Liver (tissue), 8 donors: ENCODE measurements at regions not wholly inside any gene's neighbourhood (a gene's known extent, or its start where the extent isn't known, plus 50 kb on each side); places are given as distances from the start of the nearest gene placed in this dataset.

Experiments used
- DNase-seq: peaks from one replicate; pipeline ENCODE4 v3.0.0-alpha.2; 2017; ENCODE audit warnings: low spot score
- H3K27ac ChIP-seq, 2 donors: one replicate each; pipeline ENCODE4 v1.7.0; 2013; ENCODE audit warnings: inconsistent platforms in 2 of 2, low read length in 2 of 2, control low read depth in 1 of 2, low read depth in 1 of 2, mild to moderate bottlenecking in 1 of 2
- H3K27me3 ChIP-seq, 4 donors: one replicate each; pipeline versions ENCODE4 v1.6.1 to v1.7.0; 2013; ENCODE audit warnings: low read length in 3 of 4, inconsistent platforms in 1 of 4, mild to moderate bottlenecking in 1 of 4, moderate library complexity in 1 of 4; ENCODE audit not compliant: control insufficient read depth in 4 of 4, insufficient read depth in 4 of 4
- H3K36me3 ChIP-seq, 4 donors: one replicate each; pipeline versions ENCODE4 v1.6.1 to v1.7.0; 2013; ENCODE audit warnings: low read length in 3 of 4, mild to moderate bottlenecking in 3 of 4, low read depth in 1 of 4, moderate library complexity in 1 of 4; ENCODE audit not compliant: control insufficient read depth in 4 of 4, insufficient read depth in 3 of 4
- H3K4me1 ChIP-seq, 4 donors: one replicate each; pipeline versions ENCODE4 v1.6.1 to v1.7.0; 2013; ENCODE audit warnings: low read length in 3 of 4, mild to moderate bottlenecking in 3 of 4, moderate library complexity in 1 of 4; ENCODE audit not compliant: control insufficient read depth in 4 of 4, insufficient read depth in 4 of 4
- H3K4me3 ChIP-seq, 3 donors: one replicate each; pipeline versions ENCODE4 v1.6.1 to v1.7.0; 2013; ENCODE audit warnings: low read length in 3 of 3, control low read depth in 1 of 3, low read depth in 1 of 3, mild to moderate bottlenecking in 1 of 3
- H3K9ac ChIP-seq, 2 donors: one replicate each; pipeline ENCODE4 v1.7.0; 2013; ENCODE audit warnings: low read length in 2 of 2, mild to moderate bottlenecking in 2 of 2, moderate library complexity in 2 of 2, control low read depth in 1 of 2, low read depth in 1 of 2
- H3K9me3 ChIP-seq, 4 donors: one replicate each; pipeline versions ENCODE4 v1.6.1 to v1.7.0; 2013; ENCODE audit warnings: low read length in 3 of 4; ENCODE audit not compliant: control insufficient read depth in 4 of 4
- ATF3 ChIP-seq: IDR thresholded peaks from 2 replicates; pipeline ENCODE4 v1.6.1; 2016; ENCODE audit warnings: antibody characterized with exemption
- EGR1 ChIP-seq, 2 donors: IDR thresholded peaks; 2 replicates each; pipeline ENCODE4 v1.6.1; 2016 to 2018; ENCODE audit warnings: antibody characterized with exemption in 2 of 2, low read depth in 2 of 2
- FOXA1 ChIP-seq: IDR thresholded peaks from 2 replicates; pipeline ENCODE4 v1.6.1; 2016; ENCODE audit warnings: antibody characterized with exemption
- FOXA2 ChIP-seq: IDR thresholded peaks from 2 replicates; pipeline ENCODE4 v1.6.1; 2016; ENCODE audit warnings: antibody characterized with exemption
- GABPA ChIP-seq, 2 donors: IDR thresholded peaks in 1 of 2; conservative IDR thresholded peaks in 1 of 2; 2 replicates each; pipeline ENCODE4 v1.6.1; 2016; ENCODE audit warnings: antibody characterized with exemption in 2 of 2, mild to moderate bottlenecking in 1 of 2, moderate library complexity in 1 of 2
- HNF4G ChIP-seq: IDR thresholded peaks from 2 replicates; pipeline ENCODE4 v1.6.1; 2016; ENCODE audit warnings: antibody characterized with exemption
- JUND ChIP-seq, 2 donors: IDR thresholded peaks; 2 replicates each; pipeline ENCODE4 v1.6.1; 2016; ENCODE audit warnings: antibody characterized with exemption in 2 of 2
- NR2F2 ChIP-seq: IDR thresholded peaks from 2 replicates; pipeline ENCODE4 v1.6.1; 2016; ENCODE audit warnings: antibody characterized with exemption
- RAD21 ChIP-seq, 2 donors: IDR thresholded peaks; 2 replicates each; pipeline ENCODE4 v1.6.1; 2016; ENCODE audit warnings: antibody characterized with exemption in 2 of 2, mild to moderate bottlenecking in 2 of 2
- REST ChIP-seq: IDR thresholded peaks from 2 replicates; pipeline ENCODE4 v1.6.1; 2016; ENCODE audit warnings: antibody characterized with exemption, mild to moderate bottlenecking
- RXRA ChIP-seq, 2 donors: IDR thresholded peaks; 2 replicates each; pipeline ENCODE4 v1.6.1; 2017 to 2018; ENCODE audit warnings: antibody characterized with exemption in 2 of 2, mild to moderate bottlenecking in 1 of 2
- SP1 ChIP-seq: IDR thresholded peaks from 2 replicates; pipeline ENCODE4 v1.6.1; 2018; ENCODE audit warnings: antibody characterized with exemption, mild to moderate bottlenecking
- TAF1 ChIP-seq: conservative IDR thresholded peaks from 2 replicates; pipeline ENCODE4 v1.6.1; 2016; ENCODE audit warnings: antibody characterized with exemption, mild to moderate bottlenecking
- YY1 ChIP-seq: IDR thresholded peaks from 2 replicates; pipeline ENCODE4 v1.6.1; 2016; ENCODE audit warnings: antibody characterized with exemption, mild to moderate bottlenecking
- WGBS: extraction: QIAGEN DNeasy Blood & Tissue Kit; methylation state at CpG from one replicate; pipeline ENCODE4 v1.1.7; 2013; 5-methylcytosine and 5-hydroxymethylcytosine counted together
- TF ChIP-seq, protein P1 (sequence below): fragments of 150-350 bp; IDR thresholded peaks from 2 replicates; pipeline ENCODE4 v1.5.1; 2017; ENCODE audit warnings: improper control_type of control experiment, low read depth, low read length; ENCODE audit not compliant: missing input control
- TF ChIP-seq, protein P2 (sequence below): IDR thresholded peaks from 2 replicates; pipeline ENCODE4 v1.6.1; 2016; ENCODE audit warnings: antibody characterized with exemption
- TF ChIP-seq, protein P3 (sequence below): IDR thresholded peaks from 2 replicates; pipeline ENCODE4 v1.6.1; 2016; ENCODE audit warnings: antibody characterized with exemption
- donor health status: healthy.
- donor health status: healthy.
- donor health status: healthy.
- donor health status: healthy.
- donor health status: healthy.

DNA sequence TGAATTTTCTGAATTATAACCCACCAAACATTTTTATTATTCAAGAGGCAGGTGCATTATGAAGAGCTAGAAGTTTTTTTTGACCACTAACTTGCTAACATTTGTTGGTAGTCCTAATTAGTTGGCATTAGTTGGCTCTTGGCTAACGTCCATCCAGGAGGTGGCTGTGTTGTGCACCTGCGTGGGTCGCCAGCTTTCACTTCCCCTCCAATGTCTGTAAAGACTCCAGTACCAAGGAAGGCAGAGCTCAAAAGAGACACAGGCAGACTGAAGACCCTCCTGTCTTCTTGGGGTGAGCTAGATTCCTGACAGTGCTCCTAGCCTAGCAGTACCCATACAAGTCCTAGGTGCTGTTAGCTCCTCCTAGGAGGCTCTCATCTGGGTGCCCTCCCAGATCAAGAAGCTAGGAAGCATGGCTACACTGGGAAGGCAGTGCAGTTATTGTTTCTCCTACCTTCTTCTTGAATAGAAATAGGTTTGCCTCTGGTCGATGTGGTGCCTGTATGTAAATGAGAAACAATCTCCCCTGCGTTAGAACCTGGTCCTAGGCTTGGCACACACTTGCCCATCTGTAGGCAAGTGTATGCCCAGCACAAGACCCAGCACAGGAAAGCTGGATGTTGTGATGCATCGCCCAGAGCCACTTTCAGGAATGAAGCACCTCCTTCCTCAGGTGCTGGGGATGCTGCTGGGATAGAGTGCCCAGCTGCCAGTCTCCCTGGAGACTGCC is 190.9 kb downstream of the ICE1 start:
- Histone ChIP-seq H3K4me3 (no peak overlapping the region), H3K9ac (no peak overlapping the region), H3K36me3 (peaks cover 0 to 1% (median 0%) of the 10 kb centered on the region in 4 donors), H3K27me3 (peaks cover 0 to 2% (median 0%) of the 10 kb centered on the region in 4 donors), H3K27ac (no peak overlapping the region), H3K9me3 (no peaks in the 10 kb centered on the region), H3K4me1 (no peaks in the 10 kb centered on the region)
- no peak for DNase-seq
- TF ChIP-seq EGR1 (IDR thresholded peaks at IDR 0.05; ENCODE audit: low read depth in 2 of 2) (no peak), RAD21 (IDR thresholded peaks at IDR 0.05) (no peak), GABPA (IDR thresholded peaks at IDR 0.05 in 1 of 2, conservative IDR thresholded peaks at IDR 0.05 in 1 of 2) (no peak), NR2F2 (no peak), JUND (IDR thresholded peaks at IDR 0.05) (no peak), REST (no peak), FOXA2 (no peak), YY1 (no peak), RXRA (IDR thresholded peaks at IDR 0.05) (no peak), FOXA1 (no peak), TAF1 (no peak), HNF4G (no peak)
- TF ChIP-seq, protein P1, sequence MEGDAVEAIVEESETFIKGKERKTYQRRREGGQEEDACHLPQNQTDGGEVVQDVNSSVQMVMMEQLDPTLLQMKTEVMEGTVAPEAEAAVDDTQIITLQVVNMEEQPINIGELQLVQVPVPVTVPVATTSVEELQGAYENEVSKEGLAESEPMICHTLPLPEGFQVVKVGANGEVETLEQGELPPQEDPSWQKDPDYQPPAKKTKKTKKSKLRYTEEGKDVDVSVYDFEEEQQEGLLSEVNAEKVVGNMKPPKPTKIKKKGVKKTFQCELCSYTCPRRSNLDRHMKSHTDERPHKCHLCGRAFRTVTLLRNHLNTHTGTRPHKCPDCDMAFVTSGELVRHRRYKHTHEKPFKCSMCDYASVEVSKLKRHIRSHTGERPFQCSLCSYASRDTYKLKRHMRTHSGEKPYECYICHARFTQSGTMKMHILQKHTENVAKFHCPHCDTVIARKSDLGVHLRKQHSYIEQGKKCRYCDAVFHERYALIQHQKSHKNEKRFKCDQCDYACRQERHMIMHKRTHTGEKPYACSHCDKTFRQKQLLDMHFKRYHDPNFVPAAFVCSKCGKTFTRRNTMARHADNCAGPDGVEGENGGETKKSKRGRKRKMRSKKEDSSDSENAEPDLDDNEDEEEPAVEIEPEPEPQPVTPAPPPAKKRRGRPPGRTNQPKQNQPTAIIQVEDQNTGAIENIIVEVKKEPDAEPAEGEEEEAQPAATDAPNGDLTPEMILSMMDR, result no peak
- TF ChIP-seq, protein P2, sequence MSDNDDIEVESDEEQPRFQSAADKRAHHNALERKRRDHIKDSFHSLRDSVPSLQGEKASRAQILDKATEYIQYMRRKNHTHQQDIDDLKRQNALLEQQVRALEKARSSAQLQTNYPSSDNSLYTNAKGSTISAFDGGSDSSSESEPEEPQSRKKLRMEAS, result no peak
- WGBS, result 71% methylated on average over 6 of the region's 6 CpGs

- Histone ChIP-seq H3K9me3 (no peaks in the 10 kb centered on the region), H3K27ac (no peak overlapping the region), H3K27me3 (peaks cover 0 to 2% (median 0%) of the 10 kb centered on the region in 4 donors), H3K4me3 (no peak overlapping the region), H3K4me1 (no peaks in the 10 kb centered on the region), H3K9ac (no peak overlapping the region), H3K36me3 (peaks cover 0 to 1% (median 0%) of the 10 kb centered on the region in 4 donors)
- no peak for DNase-seq
- 90% methylated on average over 2 of the region's 2 CpGs for WGBS
- TF ChIP-seq ATF3 (no peak), FOXA1 (no peak), REST (no peak), SP1 (no peak), YY1 (no peak), EGR1 (IDR thresholded peaks at IDR 0.05; ENCODE audit: low read depth in 2 of 2) (no peak), RAD21 (IDR thresholded peaks at IDR 0.05) (no peak), GABPA (IDR thresholded peaks at IDR 0.05 in 1 of 2, conservative IDR thresholded peaks at IDR 0.05 in 1 of 2) (no peak), NR2F2 (no peak), TAF1 (no peak)
- TF ChIP-seq, protein P3, sequence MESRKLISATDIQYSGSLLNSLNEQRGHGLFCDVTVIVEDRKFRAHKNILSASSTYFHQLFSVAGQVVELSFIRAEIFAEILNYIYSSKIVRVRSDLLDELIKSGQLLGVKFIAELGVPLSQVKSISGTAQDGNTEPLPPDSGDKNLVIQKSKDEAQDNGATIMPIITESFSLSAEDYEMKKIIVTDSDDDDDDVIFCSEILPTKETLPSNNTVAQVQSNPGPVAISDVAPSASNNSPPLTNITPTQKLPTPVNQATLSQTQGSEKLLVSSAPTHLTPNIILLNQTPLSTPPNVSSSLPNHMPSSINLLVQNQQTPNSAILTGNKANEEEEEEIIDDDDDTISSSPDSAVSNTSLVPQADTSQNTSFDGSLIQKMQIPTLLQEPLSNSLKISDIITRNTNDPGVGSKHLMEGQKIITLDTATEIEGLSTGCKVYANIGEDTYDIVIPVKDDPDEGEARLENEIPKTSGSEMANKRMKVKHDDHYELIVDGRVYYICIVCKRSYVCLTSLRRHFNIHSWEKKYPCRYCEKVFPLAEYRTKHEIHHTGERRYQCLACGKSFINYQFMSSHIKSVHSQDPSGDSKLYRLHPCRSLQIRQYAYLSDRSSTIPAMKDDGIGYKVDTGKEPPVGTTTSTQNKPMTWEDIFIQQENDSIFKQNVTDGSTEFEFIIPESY, result no peak
These were observed 189.6 kb downstream of the ICE1 start for GRCh38 chr5:5612096-5612495.
